Iris pigment epithelial cell (primary cell): ENCODE measurements at regions not wholly inside any gene's neighbourhood (a gene's known extent, or its start where the extent isn't known, plus 50 kb on each side); places are given as distances from the start of the nearest gene placed in this dataset.
"Not testable (repeated sequence)": the region's sequence is repeated elsewhere in the genome, so short reads cannot be mapped to it uniquely, and the experiment has no call there.

Experiments
- DNase-seq: peaks from one replicate; pipeline ENCODE4 v3.0.0-alpha.2; 2011; ENCODE audit warnings: low read depth

DNA sequence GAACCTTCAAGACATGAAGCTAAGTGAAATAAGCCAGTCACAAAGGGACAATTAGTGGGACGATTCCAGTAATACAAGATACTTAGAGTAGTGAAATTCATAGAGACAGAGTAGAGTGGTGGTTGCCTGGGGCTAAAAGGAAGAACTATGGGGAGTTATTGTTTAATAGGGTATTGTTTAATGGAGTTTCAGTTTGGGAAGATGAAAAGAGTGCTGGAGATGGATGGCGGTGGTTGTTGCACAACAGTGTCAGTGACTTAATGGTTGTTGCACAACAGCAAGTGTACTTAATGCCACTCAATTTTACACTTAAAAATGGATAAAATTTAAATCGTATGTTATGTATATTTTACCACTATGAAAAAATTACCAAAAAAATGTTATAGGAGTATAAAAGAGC lies 209.7 kb upstream of the TENT5A start:
- peak; percentile 57 for DNase-seq

GRCh38 chr6:81950877-81951276 lies 198.4 kb upstream of the TENT5A start:
- DNase-seq, result peak; percentile 70

- DNase-seq, result no peak
Measured at GRCh38 chr6:81948861-81949260, 196.4 kb upstream of the TENT5A start.

- not testable (repeated sequence) for DNase-seq
Measured at GRCh38 chr6:81948196-81948595, 195.7 kb upstream of the TENT5A start.

- DNase-seq, result no peak
Measured at GRCh38 chr6:81944661-81945060, 192.2 kb upstream of the TENT5A start.

GRCh38 chr6:81942842-81943241 lies 190.4 kb upstream of the TENT5A start:
- DNase-seq, result not testable (repeated sequence)

DNA sequence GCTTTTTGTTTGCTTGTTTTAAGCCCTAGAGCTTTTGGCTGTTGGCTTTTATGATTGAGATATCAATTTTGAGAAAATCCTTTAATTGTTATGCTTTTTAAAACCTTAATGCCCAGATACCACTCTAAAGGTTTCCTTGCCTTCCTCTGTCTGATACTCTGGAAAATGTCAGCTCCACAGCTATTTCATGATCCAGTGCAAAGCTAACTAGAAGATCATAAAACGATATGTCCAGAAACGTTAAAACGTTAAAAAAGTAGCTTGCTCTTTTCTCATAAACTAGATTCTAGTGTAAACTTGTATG lies 189.5 kb upstream of the TENT5A start:
- no peak for DNase-seq

DNA sequence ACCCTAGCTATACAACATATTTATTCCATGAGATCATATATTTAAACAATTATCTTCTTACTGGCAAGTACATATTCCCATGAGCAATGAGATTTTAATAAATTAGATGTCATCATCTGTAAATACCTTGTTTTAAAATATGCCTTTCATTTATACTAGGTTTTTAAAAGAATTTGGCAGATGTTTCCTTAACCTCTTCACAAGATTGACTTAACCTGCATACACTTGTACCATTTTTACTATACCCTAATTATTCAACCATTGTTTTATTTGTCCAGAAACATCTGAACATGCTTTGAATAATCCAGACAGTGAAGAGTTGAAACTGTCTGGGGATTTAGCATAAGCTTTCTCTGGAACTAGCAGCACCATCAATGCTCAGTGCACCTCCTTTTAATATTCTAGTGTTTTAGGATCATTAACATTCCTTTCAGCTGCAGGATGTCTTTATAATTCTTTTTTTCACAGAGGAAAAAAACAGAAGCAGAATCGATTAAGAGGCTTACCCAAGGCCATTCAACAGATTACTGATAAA lies 188.0 kb upstream of the TENT5A start:
- peak; percentile 12 for DNase-seq

- peak; percentile 14 for DNase-seq
Measured at GRCh38 chr6:81939766-81940165, 187.3 kb upstream of the TENT5A start.

- peak; percentile 70 for DNase-seq
Measured at GRCh38 chr6:81938991-81939732, 186.7 kb upstream of the TENT5A start.

DNA sequence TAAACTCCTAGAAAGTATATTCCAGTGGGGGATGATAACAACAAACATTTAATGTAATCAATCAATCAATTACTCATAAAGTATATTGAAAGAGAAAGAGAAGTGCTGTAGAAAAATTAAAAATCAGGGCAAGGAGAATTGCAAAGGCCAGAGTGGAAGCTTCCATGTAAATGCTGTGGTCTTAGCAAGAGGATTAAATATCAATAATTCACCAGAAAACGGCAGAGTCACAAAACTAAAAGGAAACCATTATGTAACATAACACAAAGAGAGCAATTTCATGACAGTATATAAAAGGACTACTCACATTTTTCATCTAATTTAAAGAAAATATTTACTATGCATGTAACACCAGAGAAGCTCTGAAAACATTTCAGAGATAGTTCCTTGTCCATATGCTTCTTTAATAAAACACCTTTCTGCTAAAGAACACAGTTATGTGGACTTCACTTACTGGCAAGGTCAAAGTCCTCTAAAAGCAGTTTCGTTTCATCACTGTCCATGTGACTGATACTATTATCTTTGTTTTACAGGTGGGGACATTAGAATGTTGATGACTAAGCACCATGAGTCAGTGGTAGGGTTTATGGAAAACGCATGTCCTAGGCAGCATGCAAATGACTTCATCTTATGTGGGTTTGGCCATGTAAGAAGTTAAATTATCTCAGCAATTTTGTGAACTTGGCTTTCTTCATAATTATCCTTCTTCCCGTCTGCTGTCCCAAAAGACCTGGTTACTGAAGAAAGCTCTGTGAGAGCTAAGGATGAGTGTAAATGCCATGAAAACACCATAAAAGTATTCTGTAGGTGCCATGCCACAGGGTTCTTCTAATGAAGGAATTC lies 185.8 kb upstream of the TENT5A start:
- peak; percentile 98 for DNase-seq

GRCh38 chr6:81937296-81937937 lies 184.9 kb upstream of the TENT5A start:
- peak; percentile 59 for DNase-seq

DNA sequence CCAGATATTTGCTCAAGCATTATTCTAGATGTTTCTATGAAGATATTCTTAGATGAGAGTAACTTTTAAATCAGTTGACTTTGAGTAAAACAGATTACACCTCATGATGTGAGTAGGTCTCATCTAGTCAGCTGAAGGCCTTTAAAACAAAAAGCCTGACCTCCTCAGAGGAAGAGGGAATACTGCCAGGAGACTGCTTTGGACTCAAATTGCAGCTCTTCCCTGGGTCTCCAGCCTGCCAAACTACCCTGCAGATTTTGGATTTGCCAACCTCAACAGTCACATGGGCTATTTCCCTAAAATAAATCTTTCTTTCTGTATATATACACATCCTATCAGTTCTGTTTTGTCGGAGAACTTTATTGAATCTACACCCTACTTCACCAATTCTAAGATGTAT lies 182.5 kb upstream of the TENT5A start:
- DNase-seq, result no peak

DNA sequence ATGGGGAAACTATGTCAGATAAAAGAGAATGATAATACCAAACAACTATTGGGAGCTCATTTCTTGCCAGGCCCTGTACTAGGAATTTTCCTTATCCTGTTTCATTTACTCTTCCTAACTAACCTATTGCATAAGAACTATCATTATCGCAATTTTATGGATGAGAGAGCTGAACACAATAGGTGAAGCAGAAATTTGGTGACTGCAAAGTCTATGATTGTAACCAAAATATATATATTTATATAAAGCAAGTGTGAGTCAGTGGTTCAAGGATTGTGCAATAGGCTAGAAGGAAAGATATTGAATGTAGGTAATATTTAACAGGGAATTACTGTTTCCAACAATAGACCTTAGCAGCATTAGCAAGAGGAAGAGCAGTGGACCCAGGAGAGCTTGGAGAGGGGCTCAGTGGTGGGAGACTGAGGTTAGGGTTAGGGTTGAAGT lies 181.1 kb upstream of the TENT5A start:
- peak; percentile 44 for DNase-seq

- no peak for DNase-seq
Measured at GRCh38 chr6:81933089-81933488, 180.6 kb upstream of the TENT5A start.

- DNase-seq, result not testable (repeated sequence)
Measured at GRCh38 chr6:81932448-81932847, 180.0 kb upstream of the TENT5A start.

GRCh38 chr6:81929828-81930227 lies 177.3 kb upstream of the TENT5A start:
- peak; percentile 32 for DNase-seq

DNA sequence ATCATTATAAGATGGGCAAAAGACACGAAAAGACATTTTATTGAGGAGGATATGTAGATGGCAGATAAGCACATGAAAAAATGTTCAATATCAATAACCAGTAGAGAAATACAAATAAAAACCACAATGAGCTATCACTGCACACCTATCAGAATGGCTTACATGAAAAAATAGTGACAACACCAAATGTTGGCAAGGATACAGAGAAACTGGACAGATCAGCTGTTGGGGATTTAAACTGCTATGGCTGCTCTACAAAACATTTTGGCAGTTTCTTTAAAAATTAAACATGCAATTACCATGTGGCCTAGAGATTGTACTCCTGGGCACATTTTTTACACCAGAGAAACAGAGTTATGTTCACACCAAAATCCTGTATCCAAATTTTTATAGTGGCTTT lies 172.7 kb upstream of the TENT5A start:
- no peak for DNase-seq

DNA sequence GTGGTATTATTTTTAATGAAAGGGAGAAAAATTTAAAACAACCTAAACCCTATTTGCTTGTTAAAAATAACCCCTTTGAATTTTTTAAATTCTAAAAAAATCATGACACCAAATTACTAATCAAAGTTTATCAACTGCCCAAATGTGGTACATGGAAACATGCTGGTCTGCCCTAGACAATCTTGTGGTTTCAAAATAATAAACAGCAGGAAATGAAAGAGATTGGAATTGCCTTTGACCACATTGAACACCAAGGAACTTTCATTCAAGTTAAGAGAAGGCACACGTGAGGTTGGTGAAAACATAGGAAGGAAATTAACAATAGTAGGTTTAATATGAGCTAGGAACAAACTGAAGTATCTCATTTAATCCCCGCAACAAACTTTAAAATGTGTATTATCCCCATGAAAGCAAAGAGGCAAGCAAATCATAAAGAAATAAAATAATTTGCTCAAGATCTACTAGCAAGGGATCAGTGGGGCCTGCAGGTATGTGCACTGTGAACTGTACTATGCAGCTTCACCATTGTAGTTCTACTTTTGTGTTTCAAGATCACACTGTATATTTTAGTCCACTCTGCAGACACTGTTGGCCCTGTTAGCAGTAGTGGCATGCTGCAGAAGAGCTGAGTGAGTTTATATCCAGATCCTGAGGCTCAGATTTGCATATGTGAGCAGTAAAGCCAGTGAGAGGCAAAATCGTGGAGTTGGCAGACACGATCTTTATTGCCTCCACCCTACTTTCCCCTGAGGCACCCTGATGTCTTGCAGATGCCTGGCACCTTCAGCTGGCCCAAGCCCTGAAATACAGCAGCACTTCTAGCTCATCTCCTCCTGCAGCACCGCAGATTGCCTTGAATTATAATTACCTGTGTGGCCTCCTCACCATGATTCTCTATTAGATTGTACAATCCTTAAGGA lies 157.8 kb upstream of the TENT5A start:
- peak; percentile 50 for DNase-seq

GRCh38 chr6:81909162-81909561 lies 156.7 kb upstream of the TENT5A start:
- DNase-seq, result no peak

DNA sequence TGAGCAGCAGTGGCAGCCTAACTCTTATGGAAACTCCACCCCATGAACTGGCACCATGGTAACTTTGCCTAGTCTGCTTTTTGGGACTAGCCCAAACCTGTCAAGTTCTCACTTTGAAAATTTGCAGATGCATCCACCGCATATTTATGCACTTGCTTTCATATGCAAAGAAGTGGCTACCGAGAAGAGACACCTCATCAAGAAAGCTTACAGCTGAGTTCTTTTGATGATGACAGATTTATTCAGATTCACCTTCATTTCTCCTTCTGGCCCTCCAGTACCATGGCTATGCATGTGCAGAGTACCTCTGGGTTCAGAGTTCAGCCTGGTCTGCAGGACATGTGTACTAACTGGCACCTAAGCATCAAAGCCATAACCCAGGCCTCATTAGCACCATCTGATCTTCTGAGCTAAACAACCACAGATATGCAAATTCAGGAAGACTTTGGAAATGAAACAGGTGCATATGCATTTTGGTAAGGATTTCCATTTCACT lies 154.3 kb upstream of the TENT5A start:
- DNase-seq, result no peak
